GM18951 (cell line): ENCODE measurements at regions not wholly inside any gene's neighbourhood (a gene's known extent, or its start where the extent isn't known, plus 50 kb on each side); places are given as distances from the start of the nearest gene placed in this dataset.
"Not testable (repeated sequence)": the region's sequence is repeated elsewhere in the genome, so short reads cannot be mapped to it uniquely, and the experiment has no call there.

ENCODE experiments used
- POLR2A ChIP-seq: IDR thresholded peaks from 4 replicates; pipeline ENCODE4 v1.6.1; 2011; ENCODE audit warnings: mild to moderate bottlenecking; ENCODE audit not compliant: insufficient read length, insufficient read depth; ENCODE audit errors: extremely low read depth
- in situ Hi-C: fragments of 300-500 bp; cut with MboI; formaldehyde crosslinking; loops from one replicate; pipeline ENCODE4 v1.12.0; 2022; ENCODE audit warnings: low sequenced_read_pairs, mixed read lengths, inconsistent platforms; ENCODE audit not compliant: unreplicated experiment

GRCh38 chr14:89661392-89661791 lies 244.4 kb upstream of the FOXN3 start:
- in situ Hi-C loops: no loop called here
- TF ChIP-seq POLR2A: no peak

- in situ Hi-C loops: not testable (repeated sequence)
These were observed 243.7 kb upstream of the FOXN3 start for GRCh38 chr14:89660625-89661233.

- TF ChIP-seq POLR2A: no peak
- in situ Hi-C loops: no loop called here
These were observed 243.1 kb upstream of the FOXN3 start for GRCh38 chr14:89660166-89660565.

GRCh38 chr14:89658977-89659670 lies 242.1 kb upstream of the FOXN3 start:
- in situ Hi-C loops: no loop called here
- TF ChIP-seq POLR2A: no peak

- in situ Hi-C loops: no loop called here
- TF ChIP-seq POLR2A: no peak
These were observed 240.0 kb upstream of the FOXN3 start for GRCh38 chr14:89657014-89657413.

GRCh38 chr14:89654998-89655397 lies 238.0 kb upstream of the FOXN3 start:
- no peak for TF ChIP-seq POLR2A
- in situ Hi-C loops: no loop called here

GRCh38 chr14:89652352-89652751 lies 235.3 kb upstream of the FOXN3 start:
- no peak for TF ChIP-seq POLR2A
- in situ Hi-C loops: no loop called here

- TF ChIP-seq POLR2A: no peak
- in situ Hi-C loops: no loop called here
These were observed 234.8 kb upstream of the FOXN3 start for GRCh38 chr14:89651805-89652204.

GRCh38 chr14:89650077-89650978 lies 233.3 kb upstream of the FOXN3 start:
- no peak for TF ChIP-seq POLR2A
- in situ Hi-C loops: no loop called here

GRCh38 chr14:89649451-89650075 lies 232.5 kb upstream of the FOXN3 start:
- in situ Hi-C loops: no loop called here
- no peak for TF ChIP-seq POLR2A

- in situ Hi-C loops: no loop called here
- TF ChIP-seq POLR2A: no peak
These were observed 231.9 kb upstream of the FOXN3 start for GRCh38 chr14:89648924-89649323.

GRCh38 chr14:89648510-89648909 lies 231.5 kb upstream of the FOXN3 start:
- in situ Hi-C loops: no loop called here
- no peak for TF ChIP-seq POLR2A

- in situ Hi-C loops: no loop called here
These were observed 229.9 kb upstream of the FOXN3 start for GRCh38 chr14:89646971-89647370.

More at GRCh38 chr14:89646971-89647370, 229.9 kb upstream of the FOXN3 start:
- no peak for TF ChIP-seq POLR2A
